Stomach (tissue), 8 donors: ENCODE measurements at regions not wholly inside any gene's neighbourhood (a gene's known extent, or its start where the extent isn't known, plus 50 kb on each side); places are given as distances from the start of the nearest gene placed in this dataset.

ENCODE experiments used
- DNase-seq, 2 donors: peaks; one replicate each; pipeline versions ENCODE4 v3.0.0 to v3.0.0-alpha.2; 2013 to 2019
- H3K27ac ChIP-seq, 5 donors: fragments of 200-600 bp in 4 of 5; sonication (generic) in 4 of 5; one replicate each; pipeline ENCODE4 v1.5.1; 2013 to 2019; ENCODE audit warnings: mild to moderate bottlenecking in 1 of 5, moderate library complexity in 1 of 5
- H3K27me3 ChIP-seq, 3 donors: fragments of 200-600 bp; sonication (generic); one replicate each; pipeline ENCODE4 v1.5.1; 2017 to 2019; ENCODE audit warnings: mixed run types in 1 of 3
- H3K36me3 ChIP-seq, 4 donors: fragments of 200-600 bp; sonication (generic); 1 replicate in 3 of 4; 2 replicates in 1 of 4; pipeline ENCODE4 v1.5.1; 2016 to 2019
- H3K4me1 ChIP-seq, 4 donors: fragments of 200-600 bp; sonication (generic); one replicate each; pipeline ENCODE4 v1.5.1; 2016 to 2019
- H3K4me3 ChIP-seq, 4 donors: fragments of 200-600 bp; sonication (generic) in 3 of 4; one replicate each; pipeline ENCODE4 v1.5.1; 2016 to 2019; ENCODE audit warnings: mild to moderate bottlenecking in 1 of 4
- H3K9me3 ChIP-seq, 4 donors: fragments of 200-600 bp; sonication (generic); one replicate each; pipeline ENCODE4 v1.5.1; 2016 to 2019
- CTCF ChIP-seq, 7 experiments: fragments of 450-650 bp in 4 of 7; fragments of 200-600 bp in 3 of 7; sonication (generic) in 3 of 7; IDR thresholded peaks; one replicate each; pipeline ENCODE4 v1.5.1; 2016 to 2019; ENCODE audit warnings: antibody characterized with exemption in 7 of 7, control low read depth in 2 of 7, mild to moderate bottlenecking in 1 of 7
- EP300 ChIP-seq: sonication (generic); formaldehyde crosslinking; IDR thresholded peaks from one replicate; pipeline ENCODE4 v1.6.1; 2017; ENCODE audit warnings: antibody characterized with exemption
- POLR2A ChIP-seq, 4 donors: fragments of 450-650 bp; IDR thresholded peaks; one replicate each; pipeline ENCODE4 v1.6.1; 2016; ENCODE audit warnings: antibody characterized with exemption in 4 of 4, control low read depth in 2 of 4, mild to moderate bottlenecking in 1 of 4, moderate library complexity in 1 of 4
- POLR2AphosphoS5 ChIP-seq, 3 donors: sonication (generic); formaldehyde crosslinking; IDR thresholded peaks; one replicate each; pipeline ENCODE4 v1.6.1; 2016; ENCODE audit warnings: antibody characterized with exemption in 3 of 3
- WGBS, 5 donors: extraction: QIAGEN DNeasy Blood & Tissue Kit in 3 of 5; methylation state at CpG; one replicate each; pipeline versions ENCODE4 v1.1.5 to v1.1.7; 2013 to 2018; 5-methylcytosine and 5-hydroxymethylcytosine counted together
- intact Hi-C: fragments of 100-400 bp; cut with DNase I; formaldehyde crosslinking; loops from one replicate; pipeline ENCODE4 v1.15.1; 2023; ENCODE audit warnings: low total_unique reads
- donor health status: healthy with polysubstance abuse.
- donor health status: Bipolar disorder and iron deficiency.
- donor health status: healthy.

GRCh38 chr12:4161718-4162117, 111.8 kb upstream of the CCND2 start:
- intact Hi-C loops = no loop called here
- no peak for DNase-seq
- 81 to 92% (median 87%) methylated on average over 3 of the region's 3 CpGs for WGBS, 5 donors
- no peak overlapping the region for H3K4me3 ChIP-seq
- no peak for TF ChIP-seq CTCF (IDR thresholded peaks at IDR 0.05)
- TF ChIP-seq EP300 = no peak
- TF ChIP-seq POLR2A (IDR thresholded peaks at IDR 0.05) = no peak
- no peak for TF ChIP-seq POLR2AphosphoS5 (IDR thresholded peaks at IDR 0.05)
- H3K4me1 ChIP-seq = peaks cover 0 to 14% (median 0%) of the 10 kb centered on the region in 4 donors
- no peaks in the 10 kb centered on the region for H3K9me3 ChIP-seq
- H3K36me3 ChIP-seq = no peaks in the 10 kb centered on the region
- peaks cover 0 to 16% (median 0%) of the 10 kb centered on the region in 3 donors for H3K27me3 ChIP-seq
- H3K27ac ChIP-seq = no peak overlapping the region

- intact Hi-C loops = no loop called here
- 82 to 89% (median 86%) methylated on average over 2 of the region's 2 CpGs for WGBS, 5 donors
- no peak for DNase-seq
- H3K9me3 ChIP-seq = no peaks in the 10 kb centered on the region
- H3K36me3 ChIP-seq = no peaks in the 10 kb centered on the region
- H3K4me3 ChIP-seq = no peak overlapping the region
- TF ChIP-seq CTCF (IDR thresholded peaks at IDR 0.05) (no peak), EP300 (no peak), POLR2AphosphoS5 (IDR thresholded peaks at IDR 0.05) (no peak), POLR2A (IDR thresholded peaks at IDR 0.05) (no peak)
- H3K27ac ChIP-seq = no peak overlapping the region
- peaks cover 0 to 14% (median 0%) of the 10 kb centered on the region in 4 donors for H3K4me1 ChIP-seq
- H3K27me3 ChIP-seq = peaks cover 0 to 14% (median 0%) of the 10 kb centered on the region in 3 donors
These were observed 113.1 kb upstream of the CCND2 start for GRCh38 chr12:4160314-4161040.

DNA sequence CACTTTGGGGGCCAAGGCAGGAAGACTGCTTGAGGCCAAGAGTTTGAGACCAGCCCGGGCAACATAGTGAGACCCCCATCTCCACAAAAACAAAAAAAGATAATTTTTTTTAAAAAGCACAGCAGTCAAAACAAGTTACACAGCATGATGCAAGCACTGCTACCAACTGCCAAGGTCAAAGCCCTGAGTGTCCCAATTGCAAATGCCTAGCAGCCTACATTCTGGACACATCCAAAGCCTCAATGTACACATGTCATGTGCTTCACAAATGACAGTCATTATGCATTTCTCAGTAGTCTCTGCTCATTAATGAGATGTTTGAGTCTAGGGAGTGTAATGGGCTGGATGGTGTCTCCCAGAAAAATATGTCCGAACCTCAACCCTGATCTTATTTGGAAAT, 113.7 kb upstream of the CCND2 start:
- 85 to 97% (median 95%) methylated on average over 2 of the region's 2 CpGs for WGBS, 5 donors
- no peak for DNase-seq
- H3K36me3 ChIP-seq = no peaks in the 10 kb centered on the region
- no peaks in the 10 kb centered on the region for H3K9me3 ChIP-seq
- intact Hi-C loops = no loop called here
- no peak overlapping the region for H3K4me3 ChIP-seq
- TF ChIP-seq POLR2AphosphoS5 (IDR thresholded peaks at IDR 0.05) = no peak
- no peak for TF ChIP-seq EP300
- no peak for TF ChIP-seq CTCF (IDR thresholded peaks at IDR 0.05)
- TF ChIP-seq POLR2A (IDR thresholded peaks at IDR 0.05) = no peak
- H3K27me3 ChIP-seq = peaks cover 0 to 8% (median 0%) of the 10 kb centered on the region in 3 donors
- no peak overlapping the region for H3K27ac ChIP-seq
- peaks cover 0 to 8% (median 0%) of the 10 kb centered on the region in 4 donors for H3K4me1 ChIP-seq

GRCh38 chr12:4158306-4158705, 115.3 kb upstream of the CCND2 start:
- 70 to 90% (median 83%) methylated on average over 2 of the region's 2 CpGs for WGBS, 5 donors
- intact Hi-C loops = no loop called here

More at GRCh38 chr12:4158306-4158705, 115.3 kb upstream of the CCND2 start:
- no peak for TF ChIP-seq POLR2A (IDR thresholded peaks at IDR 0.05)
- TF ChIP-seq EP300 = no peak
- TF ChIP-seq CTCF (IDR thresholded peaks at IDR 0.05) = no peak
- no peak for TF ChIP-seq POLR2AphosphoS5 (IDR thresholded peaks at IDR 0.05)
- no peaks in the 10 kb centered on the region for H3K4me1 ChIP-seq
- H3K4me3 ChIP-seq = no peak overlapping the region
- H3K27ac ChIP-seq = no peak overlapping the region
- no peaks in the 10 kb centered on the region for H3K36me3 ChIP-seq
- no peaks in the 10 kb centered on the region for H3K9me3 ChIP-seq
- no peaks in the 10 kb centered on the region for H3K27me3 ChIP-seq
- no peak for DNase-seq
